Epithelial cell of esophagus (primary cell): ENCODE measurements at regions not wholly inside any gene's neighbourhood (a gene's known extent, or its start where the extent isn't known, plus 50 kb on each side); places are given as distances from the start of the nearest gene placed in this dataset.
"Not testable (repeated sequence)": the region's sequence is repeated elsewhere in the genome, so short reads cannot be mapped to it uniquely, and the experiment has no call there.

Experiments
- DNase-seq: peaks from one replicate; pipeline ENCODE4 v3.0.0; 2010; ENCODE audit warnings: low read depth
- H3K4me3 ChIP-seq: 2 replicates; pipeline ENCODE4 v1.5.1; 2011; ENCODE audit warnings: mild to moderate bottlenecking, low read length, control low read depth
- TF ChIP-seq, protein P1 (sequence below): IDR thresholded peaks from 2 replicates; pipeline ENCODE4 v1.5.1; 2011; ENCODE audit warnings: low read depth, mild to moderate bottlenecking, low read length, control low read depth, inconsistent platforms; ENCODE audit not compliant: insufficient read depth; ENCODE audit errors: missing control alignments

DNA sequence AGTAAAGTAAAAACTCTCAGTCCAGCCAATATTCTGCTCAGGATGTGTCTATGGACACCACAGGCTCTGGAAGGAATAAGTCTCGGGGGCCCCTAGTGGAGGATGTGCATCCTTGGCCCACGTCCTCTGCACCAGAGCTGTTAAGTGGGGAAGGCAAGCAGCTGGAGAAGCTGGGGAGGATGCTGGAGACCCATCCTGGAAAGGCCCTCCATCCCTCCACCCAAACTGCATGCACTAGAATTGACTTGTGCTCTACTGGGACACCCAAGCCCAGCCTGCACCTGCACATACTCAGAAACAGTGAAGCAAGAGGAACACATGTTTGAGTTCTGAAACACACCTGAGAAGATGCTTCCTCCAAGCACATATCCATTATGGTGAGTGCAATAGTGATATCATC, 307.8 kb downstream of the TSHZ3 start:
- TF ChIP-seq, protein P1, sequence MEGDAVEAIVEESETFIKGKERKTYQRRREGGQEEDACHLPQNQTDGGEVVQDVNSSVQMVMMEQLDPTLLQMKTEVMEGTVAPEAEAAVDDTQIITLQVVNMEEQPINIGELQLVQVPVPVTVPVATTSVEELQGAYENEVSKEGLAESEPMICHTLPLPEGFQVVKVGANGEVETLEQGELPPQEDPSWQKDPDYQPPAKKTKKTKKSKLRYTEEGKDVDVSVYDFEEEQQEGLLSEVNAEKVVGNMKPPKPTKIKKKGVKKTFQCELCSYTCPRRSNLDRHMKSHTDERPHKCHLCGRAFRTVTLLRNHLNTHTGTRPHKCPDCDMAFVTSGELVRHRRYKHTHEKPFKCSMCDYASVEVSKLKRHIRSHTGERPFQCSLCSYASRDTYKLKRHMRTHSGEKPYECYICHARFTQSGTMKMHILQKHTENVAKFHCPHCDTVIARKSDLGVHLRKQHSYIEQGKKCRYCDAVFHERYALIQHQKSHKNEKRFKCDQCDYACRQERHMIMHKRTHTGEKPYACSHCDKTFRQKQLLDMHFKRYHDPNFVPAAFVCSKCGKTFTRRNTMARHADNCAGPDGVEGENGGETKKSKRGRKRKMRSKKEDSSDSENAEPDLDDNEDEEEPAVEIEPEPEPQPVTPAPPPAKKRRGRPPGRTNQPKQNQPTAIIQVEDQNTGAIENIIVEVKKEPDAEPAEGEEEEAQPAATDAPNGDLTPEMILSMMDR, result no peak
- DNase-seq, result no peak
- H3K4me3 ChIP-seq, result no peak overlapping the region

DNA sequence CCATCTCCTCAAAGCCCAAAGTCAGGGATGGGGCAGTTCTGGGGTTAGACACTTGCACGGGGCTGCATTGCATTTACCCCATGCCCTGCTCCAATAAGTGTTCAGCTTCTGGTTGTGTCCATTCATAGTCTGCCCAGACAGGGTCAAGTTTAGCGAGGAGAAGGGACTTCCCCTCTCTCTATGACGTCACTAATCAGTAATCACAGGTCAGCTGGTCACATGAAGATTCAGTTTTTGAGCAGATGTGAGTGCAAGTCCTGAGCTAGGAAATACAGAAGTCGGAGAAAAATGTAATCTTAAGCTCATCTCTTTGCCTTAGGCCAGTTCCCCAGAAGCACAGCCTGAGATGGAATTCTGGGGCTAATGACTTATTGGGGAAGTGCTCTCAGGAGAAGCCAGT, 310.1 kb downstream of the TSHZ3 start:
- no peak overlapping the region for H3K4me3 ChIP-seq
- no peak for DNase-seq
- TF ChIP-seq, protein P1, result no peak

- no peak for DNase-seq
- TF ChIP-seq, protein P1, result no peak
- H3K4me3 ChIP-seq, result no peak overlapping the region
Measured at GRCh38 chr19:31037286-31037980, 311.8 kb downstream of the TSHZ3 start.

GRCh38 chr19:31031455-31031854, 317.8 kb downstream of the TSHZ3 start:
- H3K4me3 ChIP-seq, DNase-seq: not testable (repeated sequence)

GRCh38 chr19:31023038-31023437, 326.2 kb downstream of the TSHZ3 start:
- TF ChIP-seq, protein P1, result no peak
- no peak overlapping the region for H3K4me3 ChIP-seq
- no peak for DNase-seq

DNA sequence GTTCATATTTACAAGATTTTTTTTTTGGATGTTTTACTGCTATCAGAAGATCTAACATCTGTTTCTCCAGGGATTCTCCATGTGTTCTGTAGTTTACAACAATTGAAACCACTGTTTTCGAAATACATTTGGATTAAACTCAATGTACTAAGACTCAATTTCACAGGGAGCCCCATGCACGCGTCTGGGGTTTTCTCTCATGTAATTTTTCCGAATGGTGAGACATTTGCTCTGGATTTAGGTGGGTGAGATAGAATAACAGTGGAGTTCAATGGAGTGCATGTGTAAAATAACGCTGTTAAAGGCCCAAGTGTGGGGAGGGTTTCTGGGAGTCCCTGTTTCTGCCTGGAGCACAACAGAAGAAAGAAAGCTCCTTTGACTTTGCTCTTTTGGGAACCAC, 330.3 kb downstream of the TSHZ3 start:
- no peak overlapping the region for H3K4me3 ChIP-seq
- no peak for DNase-seq
- TF ChIP-seq, protein P1, result no peak

- DNase-seq, result no peak
- TF ChIP-seq, protein P1, result no peak
- no peak overlapping the region for H3K4me3 ChIP-seq
Measured at GRCh38 chr19:31015778-31016177, 333.5 kb downstream of the TSHZ3 start.

DNA sequence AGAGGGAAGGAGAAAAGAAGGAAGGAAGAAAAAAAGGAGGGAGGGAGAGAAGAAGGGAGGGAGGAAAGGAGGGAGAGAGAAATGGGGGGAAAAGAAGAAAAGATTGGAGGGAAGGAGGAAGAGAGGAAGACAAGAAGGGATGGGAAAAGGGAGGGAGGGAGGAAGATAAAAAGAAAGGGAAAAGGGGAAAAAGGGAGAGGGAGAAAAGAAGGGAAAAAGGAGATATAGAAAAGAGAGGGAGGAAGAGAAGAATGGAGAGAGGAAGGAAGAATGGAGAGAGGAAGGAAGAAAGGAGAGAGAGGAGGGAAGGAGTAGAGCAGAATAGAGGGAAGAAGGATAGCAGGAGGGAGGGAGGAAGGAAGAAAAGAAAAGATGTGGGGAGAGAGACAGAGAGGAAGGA, 334.6 kb downstream of the TSHZ3 start:
- TF ChIP-seq, protein P1, result no peak
- no peak for DNase-seq
- no peak overlapping the region for H3K4me3 ChIP-seq
